Suprapubic skin (tissue), 4 donors: ENCODE measurements at regions not wholly inside any gene's neighbourhood (a gene's known extent, or its start where the extent isn't known, plus 50 kb on each side); places are given as distances from the start of the nearest gene placed in this dataset.

ENCODE experiments used
- EP300 ChIP-seq: sonication (generic); formaldehyde crosslinking; IDR thresholded peaks from one replicate; pipeline ENCODE4 v1.6.1; 2017; ENCODE audit warnings: antibody characterized with exemption
- POLR2A ChIP-seq, 2 donors: fragments of 450-650 bp; IDR thresholded peaks; one replicate each; pipeline ENCODE4 v1.6.1; 2017; ENCODE audit warnings: antibody characterized with exemption in 2 of 2, mild to moderate bottlenecking in 2 of 2, moderate library complexity in 2 of 2
- POLR2AphosphoS5 ChIP-seq, 3 donors: sonication (generic); formaldehyde crosslinking; IDR thresholded peaks; one replicate each; pipeline ENCODE4 v1.6.1; 2017; ENCODE audit warnings: antibody characterized with exemption in 3 of 3
- TF ChIP-seq, protein P1 (sequence below), 2 donors: fragments of 200-600 bp in 1 of 2; fragments of 450-650 bp in 1 of 2; sonication (generic) in 1 of 2; IDR thresholded peaks; one replicate each; pipeline ENCODE4 v1.5.1; 2016 to 2019; ENCODE audit warnings: antibody characterized with exemption in 2 of 2, mild to moderate bottlenecking in 1 of 2, moderate library complexity in 1 of 2

DNA sequence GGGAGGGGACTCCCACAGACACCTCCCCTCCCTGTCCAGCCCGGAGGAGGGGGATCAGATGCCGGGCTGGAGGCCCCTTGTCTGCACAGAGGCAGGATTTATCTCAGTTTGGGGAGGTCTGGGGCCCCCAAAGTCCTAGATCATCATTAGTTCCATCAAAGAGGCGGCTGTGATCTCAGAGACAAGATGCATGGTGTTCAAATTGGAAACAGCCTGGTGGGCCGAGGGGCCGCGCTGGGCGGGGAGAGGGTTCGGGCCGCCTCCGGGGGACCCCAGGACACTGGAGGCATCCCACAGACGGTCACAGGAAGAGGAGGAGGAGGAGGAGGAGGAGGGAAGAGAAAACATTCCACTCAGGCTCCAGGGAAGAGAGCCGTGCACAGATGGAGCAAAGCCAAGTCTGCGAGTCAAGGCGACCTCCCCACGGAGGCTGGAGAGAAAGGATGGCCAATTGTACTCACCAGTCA, 69.5 kb upstream of the CUX1 start:
- TF ChIP-seq, protein P1, sequence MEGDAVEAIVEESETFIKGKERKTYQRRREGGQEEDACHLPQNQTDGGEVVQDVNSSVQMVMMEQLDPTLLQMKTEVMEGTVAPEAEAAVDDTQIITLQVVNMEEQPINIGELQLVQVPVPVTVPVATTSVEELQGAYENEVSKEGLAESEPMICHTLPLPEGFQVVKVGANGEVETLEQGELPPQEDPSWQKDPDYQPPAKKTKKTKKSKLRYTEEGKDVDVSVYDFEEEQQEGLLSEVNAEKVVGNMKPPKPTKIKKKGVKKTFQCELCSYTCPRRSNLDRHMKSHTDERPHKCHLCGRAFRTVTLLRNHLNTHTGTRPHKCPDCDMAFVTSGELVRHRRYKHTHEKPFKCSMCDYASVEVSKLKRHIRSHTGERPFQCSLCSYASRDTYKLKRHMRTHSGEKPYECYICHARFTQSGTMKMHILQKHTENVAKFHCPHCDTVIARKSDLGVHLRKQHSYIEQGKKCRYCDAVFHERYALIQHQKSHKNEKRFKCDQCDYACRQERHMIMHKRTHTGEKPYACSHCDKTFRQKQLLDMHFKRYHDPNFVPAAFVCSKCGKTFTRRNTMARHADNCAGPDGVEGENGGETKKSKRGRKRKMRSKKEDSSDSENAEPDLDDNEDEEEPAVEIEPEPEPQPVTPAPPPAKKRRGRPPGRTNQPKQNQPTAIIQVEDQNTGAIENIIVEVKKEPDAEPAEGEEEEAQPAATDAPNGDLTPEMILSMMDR (IDR thresholded peaks at IDR 0.05): no peak
- TF ChIP-seq POLR2A (IDR thresholded peaks at IDR 0.05): no peak
- TF ChIP-seq EP300: no peak
- TF ChIP-seq POLR2AphosphoS5 (IDR thresholded peaks at IDR 0.05): no peak
